Activated naive CD8-positive, alpha-beta T cell treated with anti-CD3 and anti-CD28 coated beads for 36 hours (primary cell): ENCODE measurements at regions not wholly inside any gene's neighbourhood (a gene's known extent, or its start where the extent isn't known, plus 50 kb on each side); places are given as distances from the start of the nearest gene placed in this dataset.
"Not testable (repeated sequence)": the region's sequence is repeated elsewhere in the genome, so short reads cannot be mapped to it uniquely, and the experiment has no call there.

ENCODE experiments used
- DNase-seq: peaks from one replicate; pipeline ENCODE4 v3.0.0; 2021
- H3K27ac Mint-ChIP-seq: one replicate; pipeline ENCODE4 v1.8.0; 2022; ENCODE audit warnings: mild to moderate bottlenecking, moderate library complexity, mixed read lengths
- H3K27me3 Mint-ChIP-seq: one replicate; pipeline ENCODE4 v1.8.0; 2022; ENCODE audit warnings: mild to moderate bottlenecking, mixed read lengths
- H3K36me3 Mint-ChIP-seq: one replicate; pipeline ENCODE4 v1.8.0; 2021; ENCODE audit warnings: mild to moderate bottlenecking, mixed read lengths
- H3K4me1 Mint-ChIP-seq: one replicate; pipeline ENCODE4 v1.8.0; 2021; ENCODE audit warnings: mixed read lengths
- H3K4me3 Mint-ChIP-seq: one replicate; pipeline ENCODE4 v1.8.0; 2022; ENCODE audit warnings: mild to moderate bottlenecking, moderate library complexity, mixed read lengths
- H3K9me3 Mint-ChIP-seq: one replicate; pipeline ENCODE4 v1.8.0; 2022; ENCODE audit warnings: mixed read lengths

- not testable (repeated sequence) for H3K4me3 Mint-ChIP-seq, H3K4me1 Mint-ChIP-seq, H3K27ac Mint-ChIP-seq, DNase-seq, H3K36me3 Mint-ChIP-seq, H3K27me3 Mint-ChIP-seq, H3K9me3 Mint-ChIP-seq
Observed at GRCh38 chr10:46645110-46645509, 66.2 kb downstream of the SYT15 start.

DNA sequence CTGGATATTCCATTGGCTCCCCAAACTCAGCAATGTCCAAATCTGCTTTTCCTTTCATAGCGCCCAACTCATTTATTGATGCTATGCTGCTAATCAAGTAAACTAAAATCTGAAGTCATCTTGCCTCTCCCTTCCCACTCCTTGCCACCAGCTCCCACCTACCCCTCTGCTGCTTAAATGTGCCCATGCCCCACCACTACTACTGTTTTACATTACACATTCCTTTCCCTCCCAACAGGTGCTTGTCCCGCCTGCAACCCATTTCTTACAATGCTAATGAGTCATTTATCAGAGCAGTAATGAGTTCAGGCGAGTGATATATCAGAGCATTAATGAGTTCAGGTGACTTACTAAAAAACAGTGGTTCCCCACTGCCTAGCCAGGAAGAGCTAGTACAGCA lies 67.2 kb downstream of the SYT15 start:
- not testable (repeated sequence) for H3K27me3 Mint-ChIP-seq, H3K9me3 Mint-ChIP-seq, H3K4me3 Mint-ChIP-seq, H3K36me3 Mint-ChIP-seq, H3K4me1 Mint-ChIP-seq, DNase-seq, H3K27ac Mint-ChIP-seq

GRCh38 chr10:46650967-46651366 lies 72.0 kb downstream of the SYT15 start:
- H3K4me1 Mint-ChIP-seq, H3K27ac Mint-ChIP-seq, H3K4me3 Mint-ChIP-seq, DNase-seq, H3K27me3 Mint-ChIP-seq, H3K9me3 Mint-ChIP-seq, H3K36me3 Mint-ChIP-seq: not testable (repeated sequence)

DNA sequence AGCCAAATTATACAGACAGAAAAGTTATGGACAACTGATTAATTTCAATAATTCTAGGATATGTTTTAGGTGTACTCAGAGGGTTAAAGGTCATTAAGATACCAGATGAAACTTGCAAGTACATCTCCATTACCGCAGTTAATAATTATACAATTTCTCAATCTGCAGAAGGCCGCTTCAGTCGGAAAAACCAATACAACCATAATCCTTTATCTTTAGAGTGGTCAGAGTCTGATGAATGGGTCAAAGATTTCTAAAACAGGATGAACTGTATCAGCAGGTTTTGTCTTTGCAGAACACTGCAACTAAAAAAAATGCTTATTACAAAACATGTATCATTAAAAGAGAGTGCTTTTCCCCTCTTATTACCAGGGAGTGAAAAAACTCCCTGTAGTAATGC lies 78.5 kb downstream of the SYT15 start:
- not testable (repeated sequence) for DNase-seq, H3K36me3 Mint-ChIP-seq, H3K27me3 Mint-ChIP-seq, H3K27ac Mint-ChIP-seq, H3K4me3 Mint-ChIP-seq, H3K4me1 Mint-ChIP-seq, H3K9me3 Mint-ChIP-seq

DNA sequence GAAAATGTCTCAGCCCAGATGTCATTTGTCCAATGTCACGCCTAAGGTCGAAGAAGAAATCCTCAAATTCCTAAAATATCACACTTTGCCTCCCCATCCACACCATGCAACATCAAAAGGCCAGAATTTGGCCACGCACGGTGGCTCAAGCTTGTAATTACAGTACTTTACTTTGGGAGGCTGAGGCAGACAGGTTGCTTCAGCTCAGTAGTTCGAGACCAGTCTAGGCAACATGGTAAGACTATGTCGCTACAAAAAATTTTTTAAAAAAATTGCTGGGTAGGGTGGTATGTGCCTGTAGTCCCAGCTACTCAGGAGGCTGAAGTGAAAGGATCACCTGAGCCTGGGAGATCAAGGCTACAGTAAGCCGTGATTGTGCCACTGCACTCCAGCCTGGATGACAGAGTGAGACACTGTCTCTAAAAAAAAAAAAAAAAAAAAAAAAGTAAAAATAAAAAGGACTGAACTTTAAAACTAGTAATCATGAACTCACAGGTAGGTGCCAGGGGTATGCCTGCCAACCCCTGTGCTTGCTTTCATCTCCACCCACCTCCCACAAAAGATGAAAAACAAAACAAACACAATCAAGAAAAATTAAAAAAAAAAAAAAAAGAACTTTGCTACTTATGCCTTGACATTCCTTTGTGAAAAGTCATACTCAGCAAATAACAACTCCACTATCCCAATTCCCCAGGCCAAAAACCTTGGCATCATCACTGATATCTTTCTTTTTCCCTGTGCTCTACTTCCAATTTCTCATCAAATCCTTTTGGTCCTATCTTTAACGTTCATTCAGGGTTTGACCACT lies 81.3 kb downstream of the SYT15 start:
- not testable (repeated sequence) for H3K27ac Mint-ChIP-seq, H3K27me3 Mint-ChIP-seq, DNase-seq, H3K9me3 Mint-ChIP-seq, H3K4me3 Mint-ChIP-seq, H3K36me3 Mint-ChIP-seq, H3K4me1 Mint-ChIP-seq

- not testable (repeated sequence) for H3K36me3 Mint-ChIP-seq, H3K4me1 Mint-ChIP-seq, H3K4me3 Mint-ChIP-seq, H3K27ac Mint-ChIP-seq, H3K9me3 Mint-ChIP-seq, H3K27me3 Mint-ChIP-seq, DNase-seq
Observed at GRCh38 chr10:46660835-46661164, 81.9 kb downstream of the SYT15 start.

- H3K9me3 Mint-ChIP-seq, H3K27me3 Mint-ChIP-seq, H3K4me1 Mint-ChIP-seq, DNase-seq, H3K36me3 Mint-ChIP-seq, H3K4me3 Mint-ChIP-seq, H3K27ac Mint-ChIP-seq: not testable (repeated sequence)
Observed at GRCh38 chr10:46665536-46665935, 86.6 kb downstream of the SYT15 start.

- H3K9me3 Mint-ChIP-seq, H3K4me3 Mint-ChIP-seq, H3K27me3 Mint-ChIP-seq, H3K4me1 Mint-ChIP-seq, H3K27ac Mint-ChIP-seq, H3K36me3 Mint-ChIP-seq, DNase-seq: not testable (repeated sequence)
Observed at GRCh38 chr10:46668357-46668997, 89.5 kb downstream of the SYT15 start.

DNA sequence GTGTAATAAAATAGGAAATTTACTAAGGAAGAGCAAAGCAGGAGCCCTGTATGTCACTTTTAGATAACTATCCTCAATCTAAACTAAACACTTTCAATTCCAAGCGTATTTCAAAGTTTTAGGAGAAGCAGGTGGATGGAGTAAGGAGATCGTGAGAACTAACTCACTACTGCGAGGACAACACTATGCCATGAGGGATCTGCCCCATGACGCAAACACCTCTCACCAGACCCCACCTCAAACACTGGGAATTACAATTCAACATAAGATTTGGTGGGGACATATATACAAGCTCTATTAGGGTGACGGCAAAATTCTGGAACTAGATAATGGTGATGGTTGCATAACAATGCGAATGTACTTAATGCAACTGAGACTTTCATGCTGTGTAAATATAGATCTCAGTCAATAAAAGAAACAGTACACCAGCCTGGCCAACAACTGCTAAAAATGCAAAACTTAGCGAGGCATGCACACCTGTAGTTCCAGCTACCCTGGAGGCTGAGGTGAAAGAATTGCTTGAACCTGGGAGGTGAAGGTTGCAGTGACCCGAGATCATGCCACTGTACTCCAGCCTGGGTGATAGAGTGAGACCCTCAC lies 99.0 kb downstream of the SYT15 start:
- DNase-seq, H3K27me3 Mint-ChIP-seq, H3K4me1 Mint-ChIP-seq, H3K27ac Mint-ChIP-seq, H3K4me3 Mint-ChIP-seq, H3K9me3 Mint-ChIP-seq, H3K36me3 Mint-ChIP-seq: not testable (repeated sequence)

- not testable (repeated sequence) for H3K36me3 Mint-ChIP-seq, H3K9me3 Mint-ChIP-seq, DNase-seq, H3K4me3 Mint-ChIP-seq, H3K27me3 Mint-ChIP-seq, H3K4me1 Mint-ChIP-seq, H3K27ac Mint-ChIP-seq
Observed at GRCh38 chr10:46691397-46691796, 112.5 kb downstream of the SYT15 start.

GRCh38 chr10:46693218-46693617 lies 114.3 kb downstream of the SYT15 start:
- H3K36me3 Mint-ChIP-seq, H3K9me3 Mint-ChIP-seq: not testable (repeated sequence)

DNA sequence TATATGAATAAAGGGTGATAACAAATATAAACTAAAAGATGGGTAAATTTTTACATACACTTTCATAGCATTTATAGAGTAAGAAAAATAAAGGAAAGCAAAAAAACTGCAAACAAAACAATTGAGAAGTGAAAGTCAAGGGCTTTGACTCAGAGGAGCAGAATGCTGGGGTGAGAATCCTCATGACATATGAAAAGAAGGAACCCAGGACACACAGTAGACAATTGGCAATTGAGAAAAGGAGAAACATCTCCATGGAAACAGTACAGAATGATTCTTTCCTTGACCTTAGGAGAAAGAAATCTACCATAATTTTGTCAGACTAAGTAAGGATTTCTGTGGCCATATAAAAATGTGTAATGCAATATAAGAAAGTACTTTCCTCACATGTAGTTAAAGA lies 138.3 kb downstream of the SYT15 start:
- H3K27me3 Mint-ChIP-seq, H3K36me3 Mint-ChIP-seq, H3K27ac Mint-ChIP-seq, H3K9me3 Mint-ChIP-seq, DNase-seq, H3K4me1 Mint-ChIP-seq, H3K4me3 Mint-ChIP-seq: not testable (repeated sequence)

More at GRCh38 chr10:46693218-46693617, 114.3 kb downstream of the SYT15 start:
- H3K27ac Mint-ChIP-seq, DNase-seq, H3K4me1 Mint-ChIP-seq, H3K4me3 Mint-ChIP-seq, H3K27me3 Mint-ChIP-seq: not testable (repeated sequence)

- H3K27ac Mint-ChIP-seq, DNase-seq, H3K4me1 Mint-ChIP-seq, H3K27me3 Mint-ChIP-seq, H3K36me3 Mint-ChIP-seq, H3K4me3 Mint-ChIP-seq, H3K9me3 Mint-ChIP-seq: not testable (repeated sequence)
Observed at GRCh38 chr10:46718014-46718413, 139.1 kb downstream of the SYT15 start.

DNA sequence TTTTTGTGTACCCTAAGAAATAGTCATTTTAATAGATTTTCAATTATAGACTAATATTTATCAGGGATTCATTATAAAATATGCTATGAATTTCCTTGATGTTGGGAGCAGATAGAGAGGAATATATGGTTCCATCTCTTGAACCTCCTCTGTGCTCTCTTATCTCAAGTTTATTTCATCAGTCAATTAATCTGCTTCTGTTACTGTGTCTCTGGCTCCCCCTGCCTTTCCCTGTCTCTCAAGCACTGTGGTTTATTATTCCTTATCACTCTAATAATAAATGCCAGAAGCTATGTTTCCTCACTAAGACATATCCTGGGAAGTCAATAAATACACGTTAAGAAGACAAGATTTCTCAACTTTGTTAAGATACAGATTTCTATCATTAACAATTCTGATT lies 141.5 kb downstream of the SYT15 start:
- not testable (repeated sequence) for H3K4me3 Mint-ChIP-seq, H3K9me3 Mint-ChIP-seq, H3K36me3 Mint-ChIP-seq, H3K4me1 Mint-ChIP-seq, DNase-seq, H3K27ac Mint-ChIP-seq
- peaks cover 11% of the 10 kb centered on the region for H3K27me3 Mint-ChIP-seq

DNA sequence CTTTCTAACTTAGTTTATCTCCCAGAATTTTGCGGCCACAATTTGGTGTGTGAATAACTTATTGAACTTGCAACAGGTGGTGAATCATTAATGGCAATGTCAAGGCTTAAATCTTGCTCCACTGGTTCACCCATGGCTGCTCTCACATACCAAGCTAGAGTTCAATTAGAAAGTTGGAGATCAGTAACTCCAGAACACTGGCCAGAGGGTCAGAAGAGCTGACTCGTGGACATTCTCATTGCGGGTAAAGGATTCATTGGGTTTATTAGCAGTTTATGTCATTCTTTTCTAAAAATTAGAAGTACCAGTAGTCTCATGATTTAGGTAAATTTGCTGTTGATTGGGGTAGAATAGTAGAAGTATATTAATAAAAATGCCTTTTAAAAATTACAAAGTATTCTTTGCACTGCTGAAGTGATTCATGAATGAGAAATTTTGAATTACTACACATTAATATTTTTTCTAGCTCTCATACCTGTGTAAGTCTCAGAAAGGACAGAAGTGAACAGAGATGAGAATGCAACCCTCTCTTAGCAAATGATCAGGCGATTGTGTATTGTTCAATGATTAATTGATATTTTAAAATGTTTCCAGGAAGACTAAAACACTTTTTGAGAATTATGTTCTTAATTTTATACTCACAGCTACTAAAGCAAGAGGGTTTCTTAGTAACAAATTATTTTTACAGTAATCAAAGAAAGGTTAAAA lies 142.0 kb downstream of the SYT15 start:
- peaks cover 12% of the 10 kb centered on the region for H3K27me3 Mint-ChIP-seq
- DNase-seq, H3K27ac Mint-ChIP-seq, H3K36me3 Mint-ChIP-seq, H3K4me3 Mint-ChIP-seq, H3K9me3 Mint-ChIP-seq, H3K4me1 Mint-ChIP-seq: not testable (repeated sequence)
